Retina (tissue), 1 donor: ENCODE measurements at regions not wholly inside any gene's neighbourhood (a gene's known extent, or its start where the extent isn't known, plus 50 kb on each side); places are given as distances from the start of the nearest gene placed in this dataset.

Experiments
- DNase-seq: peaks from one replicate; pipeline ENCODE4 v3.0.0-alpha.2; 2016

DNA sequence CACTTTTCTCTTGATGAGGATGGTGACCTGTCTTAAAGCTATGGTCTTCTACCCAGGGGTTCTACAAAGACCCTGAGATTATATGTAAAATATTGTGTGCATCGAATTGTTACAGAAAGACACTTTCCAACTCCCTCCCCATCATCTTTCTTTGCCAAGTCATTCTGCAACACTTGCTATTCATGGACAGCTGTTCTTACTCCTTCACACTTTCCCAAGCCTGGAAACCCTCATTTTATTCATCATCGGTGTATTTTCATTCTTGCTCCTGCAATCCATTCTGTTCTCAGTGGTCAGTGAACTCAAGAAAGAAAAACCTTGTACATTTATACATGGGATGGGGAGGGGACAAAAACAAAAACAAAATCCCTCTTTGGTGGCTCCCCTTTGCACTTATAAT is 90.5 kb upstream of the STXBP6 start:
- DNase-seq: no peak

DNA sequence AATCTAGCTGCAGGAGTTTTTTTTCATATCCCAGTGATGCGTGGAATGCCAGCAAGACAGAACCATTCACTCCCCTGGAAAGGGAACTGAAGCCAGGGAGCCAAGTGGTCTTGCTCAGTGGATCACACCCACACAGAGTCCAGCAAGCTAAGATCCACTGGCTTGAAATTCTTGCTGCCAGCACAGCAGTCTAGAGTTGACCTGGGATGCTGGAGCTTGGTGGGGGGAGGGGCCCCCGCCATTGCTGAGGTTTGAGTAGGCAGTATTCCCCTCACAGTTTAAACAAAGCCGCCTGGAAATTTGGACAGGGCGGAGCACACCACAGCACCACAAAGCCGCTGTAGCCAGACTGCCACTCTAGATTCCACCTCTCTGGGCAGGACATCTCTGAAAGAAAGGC is 86.9 kb upstream of the STXBP6 start:
- no peak for DNase-seq

DNA sequence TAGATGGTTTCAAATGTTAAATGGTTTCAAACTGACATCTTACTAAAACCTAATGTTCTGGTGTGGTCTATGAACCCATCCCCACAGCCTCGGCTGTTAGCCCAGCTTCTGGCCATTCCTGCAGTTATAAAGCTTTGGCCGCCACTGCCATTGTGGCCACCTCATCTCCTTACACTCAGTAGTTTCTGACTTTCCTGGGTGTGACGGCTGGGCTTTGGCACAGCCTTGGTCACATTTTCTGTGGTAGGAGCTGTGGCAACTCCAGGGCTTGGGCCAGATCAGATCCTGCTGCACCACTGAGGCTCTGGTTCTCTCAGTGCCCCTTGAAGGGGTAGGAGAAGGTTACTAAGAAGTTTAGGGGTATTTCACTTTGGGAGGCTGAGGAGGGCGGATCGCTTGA is 84.2 kb upstream of the STXBP6 start:
- DNase-seq: no peak

- DNase-seq: peak; percentile 74
Measured at GRCh38 chr14:25132732-25133422, 82.9 kb upstream of the STXBP6 start.

DNA sequence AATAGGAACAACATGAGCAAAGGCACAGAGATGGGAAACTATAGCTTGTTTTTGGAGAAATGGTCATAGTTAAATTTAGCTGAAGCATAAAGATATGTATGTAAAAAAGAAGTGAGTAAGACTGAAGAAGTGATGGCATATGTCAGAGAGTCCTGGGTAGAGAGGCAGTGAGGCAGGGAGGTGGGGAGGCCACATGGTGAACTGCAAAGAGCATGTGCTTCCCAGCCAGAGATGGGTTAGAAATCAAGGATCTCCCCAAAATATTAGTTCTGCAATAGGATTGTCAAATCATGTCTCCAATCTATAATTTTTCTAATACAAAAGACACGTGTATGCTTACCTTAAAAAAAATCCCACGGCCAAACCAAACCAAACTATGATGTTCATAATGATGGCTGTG is 82.1 kb upstream of the STXBP6 start:
- DNase-seq: no peak

- DNase-seq: no peak
Measured at GRCh38 chr14:25122843-25123242, 72.9 kb upstream of the STXBP6 start.

- DNase-seq: no peak
Measured at GRCh38 chr14:25122211-25122610, 72.3 kb upstream of the STXBP6 start.

GRCh38 chr14:25121337-25122129 is 71.6 kb upstream of the STXBP6 start:
- no peak for DNase-seq

GRCh38 chr14:25120261-25120660 is 70.3 kb upstream of the STXBP6 start:
- DNase-seq: no peak

GRCh38 chr14:25118671-25119070 is 68.7 kb upstream of the STXBP6 start:
- DNase-seq: no peak

DNA sequence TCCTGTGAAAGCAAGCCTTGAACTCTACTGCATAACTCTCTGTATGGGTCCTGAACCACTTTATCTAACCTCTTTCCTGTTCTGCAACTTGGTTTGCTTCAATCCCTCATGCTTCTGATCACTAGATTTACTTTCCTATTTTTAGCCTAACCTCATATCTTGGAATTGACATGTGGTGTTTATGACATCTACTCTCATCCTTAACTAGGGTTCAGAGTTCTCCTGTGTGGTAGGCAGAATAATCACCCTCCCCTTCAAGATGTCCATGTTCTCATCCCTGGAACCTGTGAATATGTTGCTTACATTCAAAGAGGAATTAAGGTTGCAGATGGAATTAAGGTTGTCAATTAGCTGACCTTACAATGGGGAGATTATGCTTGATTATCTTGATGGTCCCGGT is 67.4 kb upstream of the STXBP6 start:
- no peak for DNase-seq

DNA sequence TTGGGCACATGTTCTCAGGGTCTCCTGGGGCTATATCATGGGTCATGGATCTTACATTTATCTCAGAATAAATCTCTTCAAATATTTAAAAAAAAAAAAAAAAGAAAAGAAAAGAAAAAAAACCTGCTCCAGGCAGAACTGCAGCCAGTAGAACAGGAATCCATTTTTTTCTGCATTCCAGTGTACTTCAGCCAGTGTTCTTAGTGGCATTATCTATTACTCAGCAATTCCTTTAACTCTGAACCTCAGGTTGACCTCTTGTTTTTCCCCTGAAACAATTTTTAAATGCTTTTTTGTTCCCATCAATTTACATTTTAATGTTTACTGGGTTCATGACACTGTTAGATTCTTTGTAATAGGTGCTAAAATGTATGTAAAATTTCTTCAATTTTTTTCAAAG is 66.7 kb upstream of the STXBP6 start:
- no peak for DNase-seq

DNA sequence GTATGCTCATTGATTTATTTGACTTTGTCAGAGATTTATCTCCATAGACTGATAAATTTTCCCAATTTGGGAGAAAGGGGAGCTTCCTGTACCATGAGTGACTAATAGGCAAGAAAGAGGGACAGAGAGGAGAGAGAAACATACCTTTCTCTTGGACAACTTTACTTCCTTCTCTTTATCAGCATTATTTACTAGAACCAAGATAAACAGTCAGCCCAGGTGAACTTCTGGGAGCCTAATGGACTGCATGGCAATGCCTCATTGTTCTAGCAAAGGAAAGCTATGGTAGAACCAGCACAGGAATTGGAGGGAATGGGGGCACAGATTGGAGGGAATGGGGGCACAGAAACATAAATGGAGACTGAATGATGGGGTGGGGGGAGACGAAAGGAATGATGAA is 63.4 kb upstream of the STXBP6 start:
- no peak for DNase-seq

GRCh38 chr14:25111061-25111601 is 61.2 kb upstream of the STXBP6 start:
- no peak for DNase-seq

DNA sequence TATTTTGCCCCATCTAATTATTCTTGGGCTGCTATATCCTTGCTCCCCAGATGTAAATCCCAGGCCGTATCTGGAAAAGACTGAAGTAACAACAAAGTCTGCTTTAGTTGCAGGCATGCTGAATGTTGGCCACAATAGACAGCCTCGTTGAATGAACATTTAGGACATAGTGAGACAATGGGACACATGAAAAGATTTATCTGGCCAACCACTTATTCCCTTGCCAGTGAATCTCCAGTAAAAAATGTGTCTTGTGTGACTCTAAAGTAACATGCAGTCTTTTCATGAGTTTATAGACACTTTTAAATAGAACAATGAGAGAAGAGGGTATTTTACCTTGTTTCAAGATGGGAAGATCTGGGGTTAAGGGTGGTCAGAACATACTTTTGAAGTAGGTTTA is 60.2 kb upstream of the STXBP6 start:
- no peak for DNase-seq

- no peak for DNase-seq
Measured at GRCh38 chr14:25108959-25109358, 59.0 kb upstream of the STXBP6 start.

DNA sequence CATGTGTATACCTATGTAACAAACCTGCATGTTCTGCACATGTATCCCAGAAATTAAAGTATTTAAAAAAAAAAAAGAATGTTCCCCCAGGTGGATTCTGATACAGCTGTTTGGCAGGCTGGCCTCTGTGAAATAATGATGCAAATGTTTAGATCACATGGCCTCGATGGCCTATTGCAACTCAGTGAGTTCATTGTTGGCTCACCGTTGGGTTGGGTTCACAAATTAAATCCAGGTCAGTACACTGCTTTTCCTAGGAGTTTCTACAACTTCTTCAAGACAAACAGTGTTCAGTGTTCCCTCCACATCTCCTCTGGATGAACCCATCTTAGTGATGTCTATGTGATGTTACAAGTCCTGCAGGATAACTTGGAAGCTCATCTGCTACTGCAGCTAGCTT is 58.3 kb upstream of the STXBP6 start:
- no peak for DNase-seq

DNA sequence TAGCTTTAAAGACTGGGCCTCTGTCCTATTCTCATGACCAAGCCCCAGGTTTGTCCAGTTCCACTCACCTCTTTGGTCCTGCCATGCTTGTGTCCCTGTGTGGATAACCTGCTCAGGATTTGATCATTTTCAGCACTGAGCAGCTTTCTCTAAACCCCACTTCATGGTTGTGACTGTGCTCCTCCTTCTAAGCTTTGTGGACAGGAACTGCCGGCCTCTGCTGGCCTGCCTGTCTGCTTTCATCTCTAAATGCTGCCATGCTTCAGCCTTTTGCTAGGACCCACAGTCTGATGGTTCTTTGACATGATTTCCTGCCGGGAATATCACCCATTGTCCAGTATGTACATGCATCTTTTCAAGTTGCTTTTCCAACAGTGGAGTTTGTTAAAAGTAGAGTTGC is 53.9 kb upstream of the STXBP6 start:
- no peak for DNase-seq

DNA sequence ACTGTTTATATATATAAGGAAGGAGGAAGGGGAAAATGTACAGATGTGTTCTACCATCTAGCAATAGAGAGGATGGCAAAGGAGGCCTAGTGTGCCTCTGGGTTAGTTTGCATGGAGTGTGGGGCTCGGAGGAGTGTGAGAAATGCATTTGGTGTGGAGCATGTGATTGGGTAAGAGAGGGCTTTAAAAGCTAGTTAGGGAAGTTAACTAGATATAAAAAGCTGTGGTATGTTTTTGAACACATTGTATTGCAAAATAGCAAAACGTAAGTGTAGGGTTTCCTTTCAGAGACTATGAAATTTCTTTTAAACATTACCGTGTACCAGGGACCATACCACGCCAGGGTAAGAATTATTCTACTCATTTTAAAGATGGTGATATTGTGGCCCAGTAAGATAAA is 53.3 kb upstream of the STXBP6 start:
- DNase-seq: no peak

GRCh38 chr14:25102788-25103187 is 52.8 kb upstream of the STXBP6 start:
- no peak for DNase-seq

GRCh38 chr14:25101276-25101675 is 51.3 kb upstream of the STXBP6 start:
- DNase-seq: no peak
